Lower leg skin (tissue), 3 donors: ENCODE measurements at regions not wholly inside any gene's neighbourhood (a gene's known extent, or its start where the extent isn't known, plus 50 kb on each side); places are given as distances from the start of the nearest gene placed in this dataset.

Experiments
- CTCF ChIP-seq, 3 donors: fragments of 450-650 bp; IDR thresholded peaks; one replicate each; pipeline ENCODE4 v1.5.1; 2016; ENCODE audit warnings: antibody characterized with exemption in 3 of 3, mild to moderate bottlenecking in 3 of 3, moderate library complexity in 2 of 3
- POLR2A ChIP-seq, 2 donors: fragments of 450-650 bp; IDR thresholded peaks; one replicate each; pipeline ENCODE4 v1.6.1; 2016 to 2017; ENCODE audit warnings: antibody characterized with exemption in 2 of 2, mild to moderate bottlenecking in 1 of 2, moderate library complexity in 1 of 2

- TF ChIP-seq POLR2A (IDR thresholded peaks at IDR 0.05), result no peak
- no peak for TF ChIP-seq CTCF (IDR thresholded peaks at IDR 0.05)
These were observed 50.7 kb upstream of the TNFSF4 start for GRCh38 chr1:173257805-173258204.
